K562 (cell line): ENCODE measurements at regions not wholly inside any gene's neighbourhood (a gene's known extent, or its start where the extent isn't known, plus 50 kb on each side); places are given as distances from the start of the nearest gene placed in this dataset.

ENCODE experiments used
- ATAC-seq: fragments of 200-7000 bp; cut with Tn5 transposase; 3 replicates; pipeline ENCODE4 v1.9.1; 2020; ENCODE audit warnings: moderate library complexity
- BruUV-seq: library from RNA; stranded (reverse); fragments of 400-500 nt; replicated peaks from 2 replicates; lab custom pipeline; 2021; lab: Mats Ljungman, UMichigan
- CTCF ChIA-PET: fragments of 300-600 bp; formaldehyde crosslinking; extraction: SDS; loops from one replicate; lab custom pipeline; 2021; ENCODE audit warnings: low intra/inter-chr PET ratio; lab: Yijun Ruan, JAX
- POLR2A ChIA-PET: fragments of 300-600, 350-650 bp; sonication (Branson Sonifier 250); formaldehyde crosslinking; extraction: SDS; loops from one replicate; lab custom pipeline; 2021; ENCODE audit warnings: antibody characterized with exemption, inconsistent platforms; lab: Yijun Ruan, JAX
- DNase-seq, 4 experiments: peaks; one replicate each; pipeline versions ENCODE4 v3.0.0 to v3.0.0-alpha.2; 2011 to 2018; ENCODE audit warnings: low spot score in 3 of 4, mixed read lengths in 3 of 4; ENCODE audit errors: extremely low read depth in 1 of 4
- FAIRE-seq: peaks from 2 replicates; lab custom pipeline; 2011; peaks lifted over from hg19 to GRCh38; lab: Jason Lieb, UNC
- H2AFZ ChIP-seq: 2 replicates; pipeline ENCODE4 v1.6.0; 2011; ENCODE audit warnings: low read depth, low read length, control low read depth, inconsistent platforms
- H3K27ac ChIP-seq: fragments of 200-600 bp; 3 replicates; pipeline ENCODE4 v1.8.0; 2011; ENCODE audit warnings: low read depth, mild to moderate bottlenecking, control low read depth, inconsistent platforms, low read length, moderate library complexity, mixed read lengths; ENCODE audit errors: extremely low read depth
- H3K27me3 ChIP-seq, 2 experiments: fragments of 300-600 bp in 1 of 2; 2 replicates in 1 of 2; 3 replicates in 1 of 2; pipeline versions ENCODE4 v1.6.0 to v1.8.0; 2011; ENCODE audit warnings: inconsistent platforms in 2 of 2, low read length in 2 of 2, mild to moderate bottlenecking in 1 of 2, mixed read lengths in 1 of 2, moderate library complexity in 1 of 2; ENCODE audit not compliant: control insufficient read depth in 2 of 2, insufficient read depth in 2 of 2
- H3K36me3 ChIP-seq: fragments of 300-600 bp; 3 replicates; pipeline ENCODE4 v1.8.0; 2011; ENCODE audit warnings: mild to moderate bottlenecking, low read length, inconsistent platforms; ENCODE audit not compliant: control insufficient read depth, insufficient read depth
- H3K4me1 ChIP-seq, 2 experiments: fragments of 200-600 bp in 1 of 2; replicated peaks in 1 of 2; 2 replicates in 1 of 2; 3 replicates in 1 of 2; pipeline versions ENCODE4 v1.5.1 to v1.8.0; 2011; ENCODE audit warnings: inconsistent platforms in 2 of 2, low read length in 2 of 2, mild to moderate bottlenecking in 1 of 2, mixed read lengths in 1 of 2, moderate library complexity in 1 of 2; ENCODE audit not compliant: control insufficient read depth in 2 of 2, insufficient read depth in 2 of 2
- H3K4me2 ChIP-seq: 2 replicates; pipeline ENCODE4 v1.6.1; 2011; ENCODE audit warnings: low read length, control low read depth, inconsistent platforms, mixed read lengths; ENCODE audit not compliant: insufficient read depth
- H3K4me3 ChIP-seq: fragments of 200-600 bp; sonication (generic), shearing (Covaris generic); 2 replicates; pipeline ENCODE4 v1.5.1; 2016; ENCODE audit warnings: control low read depth, inconsistent platforms
- H3K79me2 ChIP-seq: fragments of 200-600 bp; 3 replicates; pipeline ENCODE4 v1.8.0; 2011; ENCODE audit warnings: low read length, inconsistent platforms; ENCODE audit not compliant: control insufficient read depth, insufficient read depth
- H3K9ac ChIP-seq, 2 experiments: 2 replicates each; pipeline versions ENCODE4 v1.6.0 to v1.6.1; 2011; ENCODE audit warnings: low read depth in 2 of 2, low read length in 2 of 2, control low read depth in 1 of 2, inconsistent platforms in 1 of 2, mild to moderate bottlenecking in 1 of 2, mixed read lengths in 1 of 2; ENCODE audit not compliant: insufficient read depth in 1 of 2
- H3K9me1 ChIP-seq: one replicate; pipeline ENCODE4 v1.6.0; 2011; ENCODE audit warnings: inconsistent platforms, mild to moderate bottlenecking, low read length, moderate library complexity; ENCODE audit not compliant: control insufficient read depth, insufficient read depth
- H3K9me3 ChIP-seq: replicated peaks from 2 replicates; pipeline ENCODE4 v1.5.1; 2011; ENCODE audit warnings: low read depth, low read length, inconsistent platforms; ENCODE audit not compliant: control insufficient read depth, insufficient read depth
- H4K20me1 ChIP-seq: replicated peaks from 2 replicates; pipeline ENCODE4 v1.6.1; 2011; ENCODE audit warnings: low read length, inconsistent platforms, mixed read lengths; ENCODE audit not compliant: control insufficient read depth, insufficient read depth
- C11orf30 ChIP-seq: fragments of 450-650 bp; IDR thresholded peaks from 2 replicates; pipeline ENCODE4 v1.6.1; 2016; ENCODE audit warnings: low read depth, mild to moderate bottlenecking
- CC2D1A ChIP-seq: fragments of 450-650 bp; IDR thresholded peaks from 2 replicates; pipeline ENCODE4 v1.6.1; 2017; ENCODE audit warnings: mild to moderate bottlenecking
- MYC ChIP-seq, 2 experiments: fragments of 250-450 bp in 1 of 2; sonication (Bioruptor Pico) in 1 of 2; IDR thresholded peaks; 2 replicates each; pipeline versions ENCODE4 v1.5.1 to v1.6.1; 2012 to 2021; ENCODE audit warnings: low read depth in 2 of 2, borderline replicate concordance in 1 of 2, improper control_type of control experiment in 1 of 2, low read length in 1 of 2, mild to moderate bottlenecking in 1 of 2, moderate library complexity in 1 of 2
- RFX5 ChIP-seq: IDR thresholded peaks from 2 replicates; pipeline ENCODE4 v1.6.1; 2011; ENCODE audit warnings: low read depth, mild to moderate bottlenecking, improper control_type of control experiment, low read length
- SMARCE1 ChIP-seq: fragments of 450-650 bp; IDR thresholded peaks from 2 replicates; pipeline ENCODE4 v1.7.1; 2016; ENCODE audit warnings: mild to moderate bottlenecking
- SNRNP70 ChIP-seq: fragments of 200-400 bp; formaldehyde crosslinking; optimal IDR thresholded peaks from 2 replicates; pipeline ENCODE3; 2017; ENCODE audit warnings: low read depth, low read length
- ZNF239 ChIP-seq: fragments of 250-450 bp; sonication (Bioruptor Pico); IDR thresholded peaks from 2 replicates; pipeline ENCODE4 v1.4.0; 2020; ENCODE audit warnings: mild to moderate bottlenecking
- ZNF263 ChIP-seq: sonication (generic); formaldehyde crosslinking; IDR thresholded peaks from 2 replicates; pipeline ENCODE4 v1.8.0; 2022; ENCODE audit warnings: mild to moderate bottlenecking, missing genetic modification reagents, borderline replicate concordance
- ZNF589 ChIP-seq: fragments of 200-800 bp; sonication (Bioruptor generic); IDR thresholded peaks from 2 replicates; pipeline ENCODE4 v1.6.1; 2016; ENCODE audit warnings: low read depth, missing genetic modification characterization, missing compliant biosample characterization
- ZSCAN29 ChIP-seq: fragments of 450-650 bp; IDR thresholded peaks from 2 replicates; pipeline ENCODE4 v1.6.1; 2017
- WGBS: fragments of 100-300 bp; shearing (Covaris generic); methylation state at CpG from one replicate; pipeline ENCODE4 v1.1.6; 2016; ENCODE audit warnings: low coverage, mixed read lengths; ENCODE audit not compliant: insufficient coverage; ENCODE audit errors: missing lambda C conversion rate; 5-methylcytosine and 5-hydroxymethylcytosine counted together
- in situ Hi-C: fragments of 300-500 bp; cut with MboI; formaldehyde crosslinking; loops from 4 replicates; pipeline ENCODE4 v1.15.0; 2018; ENCODE audit warnings: inconsistent platforms, mixed read lengths
- intact Hi-C: fragments of 100-400 bp; cut with micrococcal nuclease; formaldehyde crosslinking; loops from 2 replicates; pipeline ENCODE4 v1.14.2; 2022
- TF ChIP-seq, protein P1 (sequence below), 3 experiments: fragments of 200-800 bp in 1 of 3; sonication (Bioruptor generic) in 1 of 3; sonication (generic) in 1 of 3; formaldehyde crosslinking in 1 of 3; IDR thresholded peaks; 2 replicates each; pipeline versions ENCODE4 v1.6.1 to v1.8.0; 2016 to 2022; ENCODE audit warnings: mild to moderate bottlenecking in 2 of 3, missing compliant biosample characterization in 2 of 3, missing genetic modification characterization in 2 of 3, missing genetic modification reagents in 1 of 3
- TF ChIP-seq, protein P2 (sequence below), 2 experiments: fragments of 450-650 bp; IDR thresholded peaks; 2 replicates each; pipeline ENCODE4 v1.6.1; 2016

DNA sequence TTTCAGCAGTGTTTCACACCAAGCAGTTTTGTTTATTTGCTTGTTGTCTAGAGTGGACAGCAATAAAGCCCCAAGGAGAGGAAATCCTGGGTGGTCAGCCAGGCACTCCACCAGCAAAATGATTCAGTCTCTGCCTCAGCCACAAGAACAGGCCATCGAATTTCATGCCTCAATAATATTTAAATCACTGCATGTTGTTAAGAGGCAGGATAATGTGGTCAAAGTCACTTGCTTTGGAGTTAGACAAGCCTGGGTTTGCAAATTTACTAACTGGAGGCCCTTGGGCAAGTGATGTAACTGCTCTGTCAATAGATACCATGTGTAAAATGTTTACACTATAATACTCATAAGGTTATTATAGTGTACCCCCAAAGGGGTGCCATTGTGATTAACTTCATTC lies 349.6 kb downstream of the LMO4 start:
- FAIRE-seq = no peak
- ChIA-PET POLR2A (no interaction called here), CTCF (no interaction called here)
- no peaks in the 10 kb centered on the region for H3K27me3 ChIP-seq
- WGBS = 0% methylated on average over 1 of the region's 1 CpG
- no peak for DNase-seq
- no peaks in the 10 kb centered on the region for H3K4me1 ChIP-seq
- in situ Hi-C loops (no loop called here), intact Hi-C loops (no loop called here)
- H3K9me1 ChIP-seq = no peaks in the 10 kb centered on the region
- no peaks in the 10 kb centered on the region for H4K20me1 ChIP-seq
- no peak overlapping the region for H3K27ac ChIP-seq
- no TSS peak for BruUV-seq
- no peaks in the 10 kb centered on the region for H3K9me3 ChIP-seq
- H3K4me3 ChIP-seq = no peak overlapping the region
- H2AFZ ChIP-seq = no peak overlapping the region
- no peak overlapping the region for H3K9ac ChIP-seq
- no peak for ATAC-seq
- H3K79me2 ChIP-seq = no peaks in the 10 kb centered on the region
- no peaks in the 10 kb centered on the region for H3K36me3 ChIP-seq
- no peak overlapping the region for H3K4me2 ChIP-seq
- no peak for TF ChIP-seq MYC (IDR thresholded peaks at IDR 0.05; ENCODE audit: low read depth, low read length)
- no peak for TF ChIP-seq MYC (CRISPR knock-in tag; IDR thresholded peaks at IDR 0.05; ENCODE audit: borderline replicate concordance, low read depth)
- TF ChIP-seq SNRNP70 = no peak
- TF ChIP-seq ZNF263 = no peak
- TF ChIP-seq, protein P1, sequence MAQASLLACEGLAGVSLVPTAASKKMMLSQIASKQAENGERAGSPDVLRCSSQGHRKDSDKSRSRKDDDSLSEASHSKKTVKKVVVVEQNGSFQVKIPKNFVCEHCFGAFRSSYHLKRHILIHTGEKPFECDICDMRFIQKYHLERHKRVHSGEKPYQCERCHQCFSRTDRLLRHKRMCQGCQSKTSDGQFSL (CRISPR knock-in tag; IDR thresholded peaks at IDR 0.05) = no peak
- TF ChIP-seq, protein P1 (tag; IDR thresholded peaks at IDR 0.05) = no peak
- no peak for TF ChIP-seq ZNF589 (CRISPR knock-in tag)
- TF ChIP-seq C11orf30 = no peak
- no peak for TF ChIP-seq RFX5
- TF ChIP-seq ZNF239 (CRISPR knock-in tag) = no peak
- no peak for TF ChIP-seq SMARCE1
- TF ChIP-seq, protein P2, sequence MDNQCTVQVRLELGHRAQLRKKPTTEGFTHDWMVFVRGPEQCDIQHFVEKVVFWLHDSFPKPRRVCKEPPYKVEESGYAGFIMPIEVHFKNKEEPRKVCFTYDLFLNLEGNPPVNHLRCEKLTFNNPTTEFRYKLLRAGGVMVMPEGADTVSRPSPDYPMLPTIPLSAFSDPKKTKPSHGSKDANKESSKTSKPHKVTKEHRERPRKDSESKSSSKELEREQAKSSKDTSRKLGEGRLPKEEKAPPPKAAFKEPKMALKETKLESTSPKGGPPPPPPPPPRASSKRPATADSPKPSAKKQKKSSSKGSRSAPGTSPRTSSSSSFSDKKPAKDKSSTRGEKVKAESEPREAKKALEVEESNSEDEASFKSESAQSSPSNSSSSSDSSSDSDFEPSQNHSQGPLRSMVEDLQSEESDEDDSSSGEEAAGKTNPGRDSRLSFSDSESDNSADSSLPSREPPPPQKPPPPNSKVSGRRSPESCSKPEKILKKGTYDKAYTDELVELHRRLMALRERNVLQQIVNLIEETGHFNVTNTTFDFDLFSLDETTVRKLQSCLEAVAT (IDR thresholded peaks at IDR 0.05) = no peak
- no peak for TF ChIP-seq ZSCAN29
- TF ChIP-seq CC2D1A = no peak
